ENCODE measurements at regions not wholly inside any gene's neighbourhood (a gene's known extent, or its start where the extent isn't known, plus 50 kb on each side); places are given as distances from the start of the nearest gene placed in this dataset.

GRCh38 chr6:25016014-25016720 lies 80.4 kb upstream of the RIPOR2 start (continued):
- TF ChIP-seq HNF1A (IDR thresholded peaks at IDR 0.05; ENCODE audit: low read depth) = no peak
- TF ChIP-seq HNF1A (CRISPR knock-in tag; IDR thresholded peaks at IDR 0.05; ENCODE audit: borderline replicate concordance) = no peak

GRCh38 chr6:25017486-25017885 lies 81.7 kb upstream of the RIPOR2 start:
- H3K9ac ChIP-seq (ENCODE audit: insufficient read depth, low read depth, low read length) = no peak overlapping the region
- ChIA-PET POLR2A (no interaction called here), CTCF (ENCODE audit: low intra/inter-chr PET ratio, low total read pairs) (no interaction called here)
- no peaks in the 10 kb centered on the region for H3K36me3 ChIP-seq (replicated peaks in 1 of 2; ENCODE audit: control insufficient read depth in 1 of 2, insufficient read depth in 2 of 2, low read length in 2 of 2)
- FAIRE-seq (no peak), DNase-seq (ENCODE audit: low spot score) (no peak), ATAC-seq (no peak)
- no peak overlapping the region for H2AFZ ChIP-seq (ENCODE audit: low read length)
- in situ Hi-C loops (cut with HindIII; ENCODE audit: extremely low pct_ligation_motif_present, low pct_unique_long_range_greater_than_20kb) = no loop called here
- H3K4me1 ChIP-seq (ENCODE audit: insufficient read depth, low read length) = no peaks in the 10 kb centered on the region
- no peaks in the 10 kb centered on the region for H3K79me2 ChIP-seq (ENCODE audit: insufficient read depth, low read length)
- intact Hi-C loops (cut with micrococcal nuclease; ENCODE audit: unreplicated experiment) = no loop called here
- no peak overlapping the region for H3K4me3 ChIP-seq (replicated peaks in 1 of 3; ENCODE audit: insufficient read depth in 1 of 3, low read depth in 2 of 3, low read length in 3 of 3)
- H4K20me1 ChIP-seq (ENCODE audit: insufficient read depth, low read length) = no peaks in the 10 kb centered on the region
- no TSS peak for BruUV-seq (replicated peaks)
- WGBS (ENCODE audit: low lambda C conversion rate) = 7% methylated on average over 4 of the region's 4 CpGs
- H3K27me3 ChIP-seq (ENCODE audit: control insufficient read depth in 1 of 2, insufficient read depth in 2 of 2, low read length in 2 of 2) = peaks cover 0 to 3% of the 10 kb centered on the region in 2 experiments; a peak in 1 of 5 replicates
- H3K27ac ChIP-seq (ENCODE audit: extremely low read length, insufficient read depth, low read length) = no peak overlapping the region
- no peak overlapping the region for H3K4me2 ChIP-seq (ENCODE audit: low read depth, low read length)
- H3K9me3 ChIP-seq (ENCODE audit: low read length) = no peaks in the 10 kb centered on the region
- TF ChIP-seq SP2 (CRISPR knock-in tag; IDR thresholded peaks at IDR 0.05) (no peak), MXD1 (CRISPR knock-in tag; IDR thresholded peaks at IDR 0.05) (no peak), ZNF704 (CRISPR knock-in tag; IDR thresholded peaks at IDR 0.05; ENCODE audit: borderline replicate concordance) (no peak), ZFP91 (CRISPR knock-in tag; IDR thresholded peaks at IDR 0.05; ENCODE audit: borderline replicate concordance) (no peak), HMG20A (CRISPR knock-in tag; IDR thresholded peaks at IDR 0.05; ENCODE audit: borderline replicate concordance) (no peak), MTA1 (CRISPR knock-in tag; IDR thresholded peaks at IDR 0.05; ENCODE audit: borderline replicate concordance) (no peak), HNF4A (CRISPR knock-in tag; IDR thresholded peaks at IDR 0.05) (no peak), ZNF292 (CRISPR knock-in tag; IDR thresholded peaks at IDR 0.05; ENCODE audit: borderline replicate concordance, low read depth) (no peak), GPBP1L1 (CRISPR knock-in tag; IDR thresholded peaks at IDR 0.05) (no peak), ZBTB25 (CRISPR knock-in tag; IDR thresholded peaks at IDR 0.05) (no peak)
